Esophagus muscularis mucosa (tissue), 4 donors: ENCODE measurements at regions not wholly inside any gene's neighbourhood (a gene's known extent, or its start where the extent isn't known, plus 50 kb on each side); places are given as distances from the start of the nearest gene placed in this dataset.

Experiments
- DNase-seq: peaks from one replicate; pipeline ENCODE4 v3.0.0-alpha.2; 2017; ENCODE audit errors: extremely low spot score
- H3K27ac ChIP-seq, 4 donors: fragments of 200-600 bp; sonication (generic); replicated peaks in 1 of 4; 1 replicate in 3 of 4; 2 replicates in 1 of 4; pipeline ENCODE4 v1.5.1; 2016 to 2019; ENCODE audit warnings: mild to moderate bottlenecking in 1 of 4
- H3K27me3 ChIP-seq, 4 donors: fragments of 200-600 bp; sonication (generic); one replicate each; pipeline versions ENCODE4 v1.5.1 to v1.6.0; 2016 to 2019
- H3K36me3 ChIP-seq, 4 donors: fragments of 200-600 bp; sonication (generic); one replicate each; pipeline ENCODE4 v1.5.1; 2016 to 2019
- H3K4me1 ChIP-seq, 4 donors: fragments of 200-600 bp; sonication (generic); one replicate each; pipeline ENCODE4 v1.5.1; 2016 to 2019
- H3K4me3 ChIP-seq, 4 donors: fragments of 200-600 bp; sonication (generic); 1 replicate in 2 of 4; 2 replicates in 2 of 4; pipeline ENCODE4 v1.5.1; 2016 to 2019; ENCODE audit warnings: mild to moderate bottlenecking in 4 of 4, moderate library complexity in 1 of 4
- H3K9me3 ChIP-seq, 4 donors: fragments of 200-600 bp; sonication (generic); 1 replicate in 3 of 4; 2 replicates in 1 of 4; pipeline ENCODE4 v1.5.1; 2016 to 2019
- EP300 ChIP-seq: sonication (generic); formaldehyde crosslinking; IDR thresholded peaks from one replicate; pipeline ENCODE4 v1.6.1; 2017; ENCODE audit warnings: antibody characterized with exemption
- POLR2A ChIP-seq: fragments of 450-650 bp; IDR thresholded peaks from one replicate; pipeline ENCODE4 v1.6.1; 2017; ENCODE audit warnings: antibody characterized with exemption, moderate library complexity, mild to moderate bottlenecking, low read depth
- POLR2AphosphoS5 ChIP-seq, 2 donors: sonication (generic); formaldehyde crosslinking; IDR thresholded peaks; one replicate each; pipeline ENCODE4 v1.6.1; 2017; ENCODE audit warnings: antibody characterized with exemption in 2 of 2
- WGBS: methylation state at CpG from one replicate; pipeline ENCODE4 v1.1.5; 2018; 5-methylcytosine and 5-hydroxymethylcytosine counted together
- intact Hi-C: fragments of 100-400 bp; cut with DNase I; formaldehyde crosslinking; loops from one replicate; pipeline ENCODE4 v1.15.1; 2023
- TF ChIP-seq, protein P1 (sequence below), 3 experiments: fragments of 200-600 bp in 2 of 3; fragments of 450-650 bp in 1 of 3; sonication (generic) in 2 of 3; IDR thresholded peaks; one replicate each; pipeline ENCODE4 v1.5.1; 2017 to 2019; ENCODE audit warnings: antibody characterized with exemption in 3 of 3, mild to moderate bottlenecking in 2 of 3, moderate library complexity in 1 of 3

DNA sequence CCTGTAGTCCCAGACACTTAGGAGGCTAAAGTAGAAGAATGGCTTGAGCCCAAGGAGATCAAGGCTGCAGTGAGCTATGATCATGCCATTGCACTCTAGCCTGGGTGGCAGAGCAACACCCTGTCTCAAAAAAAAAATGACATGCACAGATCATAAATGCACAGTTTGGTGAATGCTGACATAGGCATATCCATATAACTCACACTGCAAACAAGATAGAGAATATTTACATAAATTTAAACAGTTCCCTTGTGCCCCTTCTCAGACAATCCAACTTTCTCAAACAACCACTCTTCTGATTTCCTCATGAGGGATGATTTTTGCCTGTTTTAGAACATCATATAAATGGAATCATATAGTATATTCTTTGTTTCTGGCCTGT, 88.7 kb upstream of the CAST start:
- no peak for DNase-seq
- Histone ChIP-seq H3K27me3 (no peaks in the 10 kb centered on the region), H3K36me3 (no peaks in the 10 kb centered on the region), H3K27ac (no peak overlapping the region), H3K4me3 (no peak overlapping the region), H3K9me3 (no peaks in the 10 kb centered on the region), H3K4me1 (peaks cover 0 to 8% (median under 1%) of the 10 kb centered on the region in 4 donors)
- TF ChIP-seq, protein P1, sequence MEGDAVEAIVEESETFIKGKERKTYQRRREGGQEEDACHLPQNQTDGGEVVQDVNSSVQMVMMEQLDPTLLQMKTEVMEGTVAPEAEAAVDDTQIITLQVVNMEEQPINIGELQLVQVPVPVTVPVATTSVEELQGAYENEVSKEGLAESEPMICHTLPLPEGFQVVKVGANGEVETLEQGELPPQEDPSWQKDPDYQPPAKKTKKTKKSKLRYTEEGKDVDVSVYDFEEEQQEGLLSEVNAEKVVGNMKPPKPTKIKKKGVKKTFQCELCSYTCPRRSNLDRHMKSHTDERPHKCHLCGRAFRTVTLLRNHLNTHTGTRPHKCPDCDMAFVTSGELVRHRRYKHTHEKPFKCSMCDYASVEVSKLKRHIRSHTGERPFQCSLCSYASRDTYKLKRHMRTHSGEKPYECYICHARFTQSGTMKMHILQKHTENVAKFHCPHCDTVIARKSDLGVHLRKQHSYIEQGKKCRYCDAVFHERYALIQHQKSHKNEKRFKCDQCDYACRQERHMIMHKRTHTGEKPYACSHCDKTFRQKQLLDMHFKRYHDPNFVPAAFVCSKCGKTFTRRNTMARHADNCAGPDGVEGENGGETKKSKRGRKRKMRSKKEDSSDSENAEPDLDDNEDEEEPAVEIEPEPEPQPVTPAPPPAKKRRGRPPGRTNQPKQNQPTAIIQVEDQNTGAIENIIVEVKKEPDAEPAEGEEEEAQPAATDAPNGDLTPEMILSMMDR (IDR thresholded peaks at IDR 0.05): no peak
- TF ChIP-seq POLR2AphosphoS5 (IDR thresholded peaks at IDR 0.05): no peak
- TF ChIP-seq POLR2A: no peak
- no peak for TF ChIP-seq EP300
- intact Hi-C loops: no loop called here

DNA sequence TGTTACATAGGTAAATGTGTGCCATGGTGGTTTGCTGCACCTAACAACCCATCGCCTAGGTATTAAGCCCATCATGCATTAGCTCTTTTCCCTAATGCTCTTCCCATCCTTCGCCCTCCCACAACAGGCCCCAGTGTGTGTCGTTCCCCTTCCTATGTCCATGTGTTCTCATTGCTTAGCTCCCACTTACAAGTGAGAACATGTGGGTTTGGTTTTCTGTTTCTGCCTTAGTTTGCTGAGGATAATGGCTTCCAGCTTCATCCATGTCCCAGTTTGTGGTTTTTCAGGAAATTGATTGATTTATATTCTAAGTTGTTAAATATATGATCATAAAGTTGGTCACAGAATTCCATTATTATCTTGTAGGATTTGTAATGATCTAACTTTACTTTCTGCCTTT, 85.3 kb upstream of the CAST start:
- no peak for DNase-seq
- TF ChIP-seq, protein P1 (IDR thresholded peaks at IDR 0.05): no peak
- TF ChIP-seq EP300: no peak
- TF ChIP-seq POLR2A: no peak
- no peak for TF ChIP-seq POLR2AphosphoS5 (IDR thresholded peaks at IDR 0.05)
- Histone ChIP-seq H3K9me3 (no peaks in the 10 kb centered on the region), H3K27me3 (no peaks in the 10 kb centered on the region), H3K27ac (no peak overlapping the region), H3K36me3 (no peaks in the 10 kb centered on the region), H3K4me3 (no peak overlapping the region), H3K4me1 (peaks cover 0 to 8% (median 4%) of the 10 kb centered on the region in 4 donors)
- intact Hi-C loops: no loop called here
- 95% methylated on average over 3 of the region's 3 CpGs for WGBS

DNA sequence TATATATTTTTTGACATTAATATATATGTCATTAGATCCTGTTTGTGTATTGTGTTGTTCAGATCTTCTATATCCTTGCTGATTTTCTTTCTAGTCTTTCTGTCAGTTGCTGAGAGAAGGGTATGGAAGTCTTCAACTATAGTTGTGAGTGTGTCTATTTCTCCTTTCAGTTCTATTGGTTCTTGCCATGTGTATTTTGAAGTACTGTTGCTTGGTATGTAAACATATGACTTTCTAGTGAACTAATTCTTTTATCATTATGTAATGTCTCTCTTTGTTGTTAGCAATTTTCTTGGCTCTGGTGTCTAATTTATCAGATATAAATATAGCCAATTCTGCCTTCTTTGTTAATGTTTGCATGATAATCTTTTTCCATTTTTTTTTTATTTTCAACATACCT, 84.3 kb upstream of the CAST start:
- no peak for DNase-seq
- H3K9me3 ChIP-seq: no peaks in the 10 kb centered on the region
- no peaks in the 10 kb centered on the region for H3K27me3 ChIP-seq
- no peak overlapping the region for H3K27ac ChIP-seq
- TF ChIP-seq, protein P1 (IDR thresholded peaks at IDR 0.05): no peak
- TF ChIP-seq POLR2AphosphoS5 (IDR thresholded peaks at IDR 0.05) (no peak), POLR2A (no peak), EP300 (no peak)
- intact Hi-C loops: no loop called here
- H3K4me1 ChIP-seq: peaks cover 0 to 8% (median 4%) of the 10 kb centered on the region in 4 donors
- H3K36me3 ChIP-seq: no peaks in the 10 kb centered on the region
- H3K4me3 ChIP-seq: no peak overlapping the region

DNA sequence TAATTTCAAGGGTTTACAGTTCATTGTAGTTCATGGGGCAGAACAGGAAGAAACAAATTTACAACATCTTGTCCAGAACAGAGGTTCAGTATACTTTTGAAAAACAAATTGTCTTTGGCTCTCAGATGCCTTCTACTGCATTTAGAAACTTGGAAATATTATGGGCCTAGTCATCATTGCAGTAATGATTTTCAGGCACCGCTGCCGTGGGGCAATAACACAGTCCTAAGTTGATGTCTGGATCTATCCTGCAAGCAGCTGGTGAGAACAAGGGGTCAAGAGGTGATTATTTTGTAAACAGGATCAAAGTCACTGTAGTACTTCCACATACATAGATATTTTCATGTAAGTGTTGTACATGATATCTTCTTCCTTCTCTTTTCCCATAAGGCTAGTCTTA, 82.5 kb upstream of the CAST start:
- H3K36me3 ChIP-seq: no peaks in the 10 kb centered on the region
- 86% methylated on average over 2 of the region's 2 CpGs for WGBS
- H3K4me1 ChIP-seq: peaks cover 0 to 8% (median 4%) of the 10 kb centered on the region in 4 donors
- intact Hi-C loops: no loop called here
- H3K9me3 ChIP-seq: no peaks in the 10 kb centered on the region
- H3K4me3 ChIP-seq: no peak overlapping the region
- no peak for TF ChIP-seq POLR2AphosphoS5 (IDR thresholded peaks at IDR 0.05)
- TF ChIP-seq POLR2A: no peak
- TF ChIP-seq, protein P1 (IDR thresholded peaks at IDR 0.05): no peak
- no peak for TF ChIP-seq EP300
- H3K27ac ChIP-seq: no peak overlapping the region
- no peaks in the 10 kb centered on the region for H3K27me3 ChIP-seq
- DNase-seq: no peak

DNA sequence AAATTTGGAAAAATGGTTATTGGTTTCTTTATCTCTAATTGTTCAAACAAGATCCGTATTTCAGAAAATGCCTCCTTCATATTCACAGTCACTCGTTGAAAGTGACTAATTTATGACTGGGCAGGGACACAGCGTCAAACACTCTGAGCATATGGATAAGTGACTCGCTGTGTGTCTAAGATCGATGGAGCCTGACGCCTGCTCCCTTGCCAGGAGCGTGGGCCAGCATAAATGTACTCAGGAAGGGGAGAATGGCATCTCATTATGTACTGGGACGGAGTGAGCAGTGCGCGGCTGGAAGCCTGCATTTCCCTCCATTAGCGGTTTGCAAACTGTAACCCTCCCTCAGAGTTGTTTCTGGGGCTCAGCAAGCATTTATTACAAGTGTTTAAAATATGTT, 79.8 kb upstream of the CAST start:
- Histone ChIP-seq H3K4me3 (no peak overlapping the region), H3K27ac (no peak overlapping the region), H3K27me3 (no peaks in the 10 kb centered on the region), H3K4me1 (peaks cover 0 to 8% (median 4%) of the 10 kb centered on the region in 4 donors), H3K9me3 (no peaks in the 10 kb centered on the region), H3K36me3 (no peaks in the 10 kb centered on the region)
- intact Hi-C loops: no loop called here
- 95% methylated on average over 11 of the region's 11 CpGs for WGBS
- no peak for DNase-seq
- no peak for TF ChIP-seq EP300
- no peak for TF ChIP-seq POLR2AphosphoS5 (IDR thresholded peaks at IDR 0.05)
- TF ChIP-seq, protein P1 (IDR thresholded peaks at IDR 0.05): no peak
- TF ChIP-seq POLR2A: no peak
